Thyroid gland (tissue), 4 donors: ENCODE measurements at regions not wholly inside any gene's neighbourhood (a gene's known extent, or its start where the extent isn't known, plus 50 kb on each side); places are given as distances from the start of the nearest gene placed in this dataset.

Experiments used
- CTCF ChIP-seq, 6 experiments: fragments of 200-600 bp in 3 of 6; fragments of 450-650 bp in 3 of 6; sonication (generic) in 3 of 6; IDR thresholded peaks; one replicate each; pipeline ENCODE4 v1.5.1; 2016 to 2019; ENCODE audit warnings: antibody characterized with exemption in 6 of 6, mild to moderate bottlenecking in 2 of 6, inconsistent platforms in 1 of 6, moderate library complexity in 1 of 6
- POLR2A ChIP-seq, 2 donors: fragments of 450-650 bp; IDR thresholded peaks; one replicate each; pipeline ENCODE4 v1.6.1; 2017; ENCODE audit warnings: antibody characterized with exemption in 2 of 2, mild to moderate bottlenecking in 2 of 2, moderate library complexity in 1 of 2

- TF ChIP-seq CTCF (IDR thresholded peaks at IDR 0.05) (no peak), POLR2A (IDR thresholded peaks at IDR 0.05) (no peak)
These were observed 195.4 kb downstream of the RAP2B start for GRCh38 chr3:153357436-153357835.
